LNCAP (cell line): ENCODE measurements at regions not wholly inside any gene's neighbourhood (a gene's known extent, or its start where the extent isn't known, plus 50 kb on each side); places are given as distances from the start of the nearest gene placed in this dataset.

ENCODE experiments used
- TF ChIP-seq, protein P1 (sequence below): fragments of 450-650 bp; IDR thresholded peaks from 2 replicates; pipeline ENCODE4 v1.5.1; 2017; ENCODE audit warnings: mild to moderate bottlenecking

DNA sequence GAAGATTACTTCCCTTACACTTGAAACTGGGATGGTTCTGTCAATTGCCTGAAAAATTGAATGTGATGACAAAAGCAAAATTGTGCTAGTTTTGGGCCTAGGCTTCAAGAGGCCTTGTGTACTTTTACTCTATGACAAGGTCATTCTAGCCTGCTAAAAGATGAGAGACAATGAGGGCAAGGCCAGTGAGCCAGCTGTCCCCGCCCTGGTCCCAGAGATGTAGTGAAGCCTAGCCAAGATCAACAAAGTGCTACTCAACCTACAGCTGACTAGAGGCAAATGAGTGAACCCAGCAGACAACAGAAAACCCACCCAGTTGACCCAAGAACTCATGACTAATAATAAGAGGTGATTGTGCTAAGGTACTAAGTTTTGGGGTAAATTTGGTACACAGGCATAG, 248.7 kb downstream of the IL15 start:
- TF ChIP-seq, protein P1, sequence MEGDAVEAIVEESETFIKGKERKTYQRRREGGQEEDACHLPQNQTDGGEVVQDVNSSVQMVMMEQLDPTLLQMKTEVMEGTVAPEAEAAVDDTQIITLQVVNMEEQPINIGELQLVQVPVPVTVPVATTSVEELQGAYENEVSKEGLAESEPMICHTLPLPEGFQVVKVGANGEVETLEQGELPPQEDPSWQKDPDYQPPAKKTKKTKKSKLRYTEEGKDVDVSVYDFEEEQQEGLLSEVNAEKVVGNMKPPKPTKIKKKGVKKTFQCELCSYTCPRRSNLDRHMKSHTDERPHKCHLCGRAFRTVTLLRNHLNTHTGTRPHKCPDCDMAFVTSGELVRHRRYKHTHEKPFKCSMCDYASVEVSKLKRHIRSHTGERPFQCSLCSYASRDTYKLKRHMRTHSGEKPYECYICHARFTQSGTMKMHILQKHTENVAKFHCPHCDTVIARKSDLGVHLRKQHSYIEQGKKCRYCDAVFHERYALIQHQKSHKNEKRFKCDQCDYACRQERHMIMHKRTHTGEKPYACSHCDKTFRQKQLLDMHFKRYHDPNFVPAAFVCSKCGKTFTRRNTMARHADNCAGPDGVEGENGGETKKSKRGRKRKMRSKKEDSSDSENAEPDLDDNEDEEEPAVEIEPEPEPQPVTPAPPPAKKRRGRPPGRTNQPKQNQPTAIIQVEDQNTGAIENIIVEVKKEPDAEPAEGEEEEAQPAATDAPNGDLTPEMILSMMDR = no peak

DNA sequence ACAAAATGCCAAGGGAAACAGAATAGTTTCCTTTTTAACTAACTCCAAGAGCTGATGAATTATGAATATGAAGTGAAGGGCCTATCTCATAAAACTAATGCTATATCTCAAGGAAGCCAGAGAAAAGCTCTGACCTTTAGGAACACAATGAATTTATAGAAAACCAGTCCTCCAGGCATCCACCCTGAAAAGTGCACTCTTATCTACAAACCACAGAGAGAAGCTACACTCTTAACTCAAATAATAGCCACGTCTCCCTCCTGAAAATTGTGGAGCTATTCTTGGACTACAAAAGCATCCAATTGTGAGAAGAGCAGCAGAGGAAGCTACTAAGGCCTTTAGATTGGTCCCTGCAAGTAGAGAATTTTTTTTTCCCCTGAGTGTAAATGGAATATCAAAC, 253.9 kb downstream of the IL15 start:
- TF ChIP-seq, protein P1 = no peak

DNA sequence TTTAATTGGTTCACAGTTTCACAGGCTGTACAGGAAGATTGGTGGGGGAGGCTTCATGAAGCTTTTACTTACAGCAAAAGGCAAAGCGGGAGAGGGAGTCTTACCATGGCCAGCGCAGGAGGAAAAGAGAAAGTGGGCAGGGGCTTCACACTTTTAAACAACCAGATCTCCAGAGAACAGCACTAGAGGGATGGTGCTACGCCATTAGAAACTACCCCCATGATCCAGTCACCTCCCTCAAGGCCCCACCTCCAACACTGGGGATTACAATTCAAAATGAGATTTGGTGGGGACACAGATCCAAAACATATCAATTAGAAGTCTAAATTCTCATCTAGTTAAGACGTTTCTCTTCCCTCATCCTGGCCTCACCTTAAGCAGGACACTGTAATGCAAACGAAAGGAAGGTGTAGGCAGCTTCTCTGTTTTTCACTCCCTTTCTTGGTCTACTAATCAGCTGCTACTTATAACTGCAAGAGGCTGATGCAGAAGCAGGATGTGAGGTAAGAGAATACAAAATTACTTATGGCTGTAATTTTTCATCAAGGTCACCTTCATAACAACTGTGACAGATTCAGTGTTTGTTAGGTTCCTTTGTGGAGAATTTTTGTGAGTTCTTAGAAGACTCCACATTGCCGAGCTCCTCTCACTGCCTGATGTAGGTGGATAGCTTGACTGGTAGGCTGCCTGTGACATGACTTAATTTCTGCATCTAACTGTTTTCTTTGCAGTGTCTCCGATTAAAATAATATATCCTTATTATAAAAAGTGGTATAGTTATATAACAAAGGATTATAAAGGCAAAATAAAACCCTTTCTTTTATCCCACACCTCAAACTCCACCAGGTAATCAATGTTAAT, 255.1 kb downstream of the IL15 start:
- TF ChIP-seq, protein P1 = no peak

DNA sequence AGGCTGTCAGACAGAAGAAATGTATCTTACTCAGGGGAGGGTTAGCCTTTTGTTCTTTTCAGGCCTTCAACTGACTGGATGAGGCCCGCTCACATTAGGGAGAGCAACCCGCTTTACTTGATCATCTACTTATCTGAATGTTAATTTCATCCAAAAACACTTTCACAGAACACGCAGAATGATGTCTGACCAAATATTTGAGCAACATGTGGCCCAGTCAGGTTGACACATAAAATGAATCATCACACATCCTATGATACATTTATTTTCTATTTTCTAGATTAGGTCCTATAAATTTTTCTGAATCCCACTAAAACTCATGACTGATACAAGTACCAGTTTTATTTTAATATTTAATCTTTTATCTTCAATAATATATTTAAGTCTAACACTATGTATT, 260.3 kb downstream of the IL15 start:
- TF ChIP-seq, protein P1 = no peak

DNA sequence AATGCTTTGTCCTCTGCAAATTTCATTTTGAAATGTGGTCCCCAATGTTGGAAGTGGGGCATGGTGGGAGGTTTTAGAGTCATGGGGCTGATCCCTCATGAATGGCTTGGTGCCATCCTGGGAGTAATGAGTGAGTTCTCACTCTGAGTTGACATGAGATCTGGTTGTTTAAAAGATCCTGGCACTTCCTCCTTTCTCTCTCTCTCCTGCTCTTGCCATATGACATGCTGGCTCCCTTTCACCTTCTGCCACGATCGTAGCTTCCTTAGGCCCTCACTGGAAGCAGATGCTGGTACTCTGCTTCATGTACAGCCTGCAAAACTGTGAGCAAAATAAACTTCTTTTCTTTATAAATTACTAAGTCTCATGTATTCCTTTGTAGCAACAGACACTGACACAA, 262.0 kb downstream of the IL15 start:
- TF ChIP-seq, protein P1 = no peak

DNA sequence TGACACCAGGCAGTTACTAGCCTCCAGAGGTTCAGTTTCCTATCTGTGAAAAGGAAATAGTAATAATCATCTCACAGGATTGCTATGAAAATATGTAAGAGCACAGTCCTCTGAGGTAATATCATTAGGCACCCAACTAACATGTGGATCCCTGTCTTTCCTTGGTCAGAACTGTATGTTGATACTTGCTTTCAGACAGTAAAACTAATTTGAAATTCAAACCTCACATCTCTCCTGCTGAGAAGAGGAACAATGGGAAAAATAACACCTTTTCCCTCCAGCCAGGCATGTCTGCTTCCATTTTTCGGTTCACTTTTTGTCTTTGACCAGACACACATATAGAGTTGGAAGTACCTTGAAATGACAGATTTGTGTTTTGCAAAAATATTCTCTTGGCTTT, 262.7 kb downstream of the IL15 start:
- TF ChIP-seq, protein P1 = no peak

DNA sequence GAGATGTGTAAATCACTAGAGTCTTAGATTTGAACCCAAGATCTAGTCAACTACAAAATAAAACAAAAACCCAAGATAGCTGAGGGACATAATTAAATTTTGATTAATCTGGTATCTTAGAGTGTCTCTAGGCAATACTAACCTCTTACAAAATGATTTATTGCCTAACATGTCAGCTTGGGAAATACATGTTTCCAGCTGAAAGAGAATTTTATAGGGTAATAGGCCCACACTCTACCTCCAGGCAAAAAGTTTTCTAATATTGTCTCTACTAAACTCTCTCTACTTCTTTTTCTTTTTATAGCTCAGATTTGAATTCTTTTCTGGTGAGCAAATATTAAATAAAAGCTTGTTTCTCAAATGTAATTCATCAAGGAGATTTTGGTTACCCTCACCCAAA, 263.2 kb downstream of the IL15 start:
- TF ChIP-seq, protein P1 = no peak
